ENCODE measurements at regions not wholly inside any gene's neighbourhood (a gene's known extent, or its start where the extent isn't known, plus 50 kb on each side); places are given as distances from the start of the nearest gene placed in this dataset.

- H3K9ac ChIP-seq (ENCODE audit: insufficient read depth, low read depth, low read length), result no peak overlapping the region
- TF ChIP-seq RBAK (CRISPR knock-in tag; IDR thresholded peaks at IDR 0.05) (no peak), ZBTB38 (CRISPR knock-in tag; IDR thresholded peaks at IDR 0.05) (no peak)
- WGBS (ENCODE audit: low lambda C conversion rate), result 15% methylated on average over 5 of the region's 5 CpGs
- H3K4me1 ChIP-seq (ENCODE audit: insufficient read depth, low read length), result no peaks in the 10 kb centered on the region
- no peak overlapping the region for H3K4me2 ChIP-seq (ENCODE audit: low read depth, low read length)
- ChIA-PET POLR2A (no interaction called here), CTCF (ENCODE audit: low intra/inter-chr PET ratio, low total read pairs) (no interaction called here)
- H3K36me3 ChIP-seq (replicated peaks in 1 of 2; ENCODE audit: control insufficient read depth in 1 of 2, insufficient read depth in 2 of 2, low read length in 2 of 2), result no peaks in the 10 kb centered on the region
- intact Hi-C loops (cut with micrococcal nuclease; ENCODE audit: unreplicated experiment) (no loop called here), in situ Hi-C loops (cut with HindIII; ENCODE audit: extremely low pct_ligation_motif_present, low pct_unique_long_range_greater_than_20kb) (no loop called here)
- no peaks in the 10 kb centered on the region for H4K20me1 ChIP-seq (ENCODE audit: insufficient read depth, low read length)
- ATAC-seq (no peak), DNase-seq (ENCODE audit: low spot score) (no peak), FAIRE-seq (no peak)
- no TSS peak for BruUV-seq (replicated peaks)
- no peaks in the 10 kb centered on the region for H3K9me3 ChIP-seq (ENCODE audit: low read length)
- no peaks in the 10 kb centered on the region; a peak in 1 of 5 replicates for H3K27me3 ChIP-seq (ENCODE audit: control insufficient read depth in 1 of 2, insufficient read depth in 2 of 2, low read length in 2 of 2)
- H3K79me2 ChIP-seq (ENCODE audit: insufficient read depth, low read length), result no peaks in the 10 kb centered on the region
- no peak overlapping the region for H3K27ac ChIP-seq (ENCODE audit: extremely low read length, insufficient read depth, low read length)
- no peak overlapping the region for H2AFZ ChIP-seq (ENCODE audit: low read length)
- no peak overlapping the region for H3K4me3 ChIP-seq (replicated peaks in 1 of 3; ENCODE audit: insufficient read depth in 1 of 3, low read depth in 2 of 3, low read length in 3 of 3)
These were observed 207.3 kb upstream of the NR4A3 start for GRCh38 chr9:99614341-99614740.

GRCh38 chr9:99621040-99621439 is 200.6 kb upstream of the NR4A3 start:
- DNase-seq (ENCODE audit: low spot score) (no peak), ATAC-seq (no peak), FAIRE-seq (no peak)
- Histone ChIP-seq H3K4me2 (ENCODE audit: low read depth, low read length) (no peak overlapping the region), H3K9me3 (ENCODE audit: low read length) (no peaks in the 10 kb centered on the region), H3K79me2 (ENCODE audit: insufficient read depth, low read length) (no peaks in the 10 kb centered on the region), H3K27me3 (ENCODE audit: control insufficient read depth in 1 of 2, insufficient read depth in 2 of 2, low read length in 2 of 2) (no peaks in the 10 kb centered on the region), H2AFZ (ENCODE audit: low read length) (no peak overlapping the region), H3K27ac (ENCODE audit: extremely low read length, insufficient read depth, low read length) (no peak overlapping the region), H3K9ac (ENCODE audit: insufficient read depth, low read depth, low read length) (no peak overlapping the region), H3K4me3 (replicated peaks in 1 of 3; ENCODE audit: insufficient read depth in 1 of 3, low read depth in 2 of 3, low read length in 3 of 3) (no peak overlapping the region), H4K20me1 (ENCODE audit: insufficient read depth, low read length) (no peaks in the 10 kb centered on the region), H3K4me1 (ENCODE audit: insufficient read depth, low read length) (no peaks in the 10 kb centered on the region), H3K36me3 (replicated peaks in 1 of 2; ENCODE audit: control insufficient read depth in 1 of 2, insufficient read depth in 2 of 2, low read length in 2 of 2) (no peaks in the 10 kb centered on the region)
- 3% methylated on average over 1 of the region's 1 CpG for WGBS (ENCODE audit: low lambda C conversion rate)
- BruUV-seq (replicated peaks), result no TSS peak
- in situ Hi-C loops (cut with HindIII; ENCODE audit: extremely low pct_ligation_motif_present, low pct_unique_long_range_greater_than_20kb), result no loop called here
- ChIA-PET CTCF (ENCODE audit: low intra/inter-chr PET ratio, low total read pairs) (no interaction called here), POLR2A (no interaction called here)
- intact Hi-C loops (cut with micrococcal nuclease; ENCODE audit: unreplicated experiment), result no loop called here
- TF ChIP-seq NR1H2 (CRISPR knock-in tag; IDR thresholded peaks at IDR 0.05; ENCODE audit: borderline replicate concordance, low read depth), result no peak
- no peak for TF ChIP-seq MED13 (CRISPR knock-in tag; IDR thresholded peaks at IDR 0.05)
- TF ChIP-seq ZNF737 (CRISPR knock-in tag; IDR thresholded peaks at IDR 0.05; ENCODE audit: borderline replicate concordance), result no peak
- TF ChIP-seq ZNF629 (CRISPR knock-in tag; conservative IDR thresholded peaks at IDR 0.05), result no peak
- TF ChIP-seq THAP8 (CRISPR knock-in tag; IDR thresholded peaks at IDR 0.05; ENCODE audit: borderline replicate concordance), result no peak
- no peak for TF ChIP-seq AFF4 (CRISPR knock-in tag; IDR thresholded peaks at IDR 0.05)
- TF ChIP-seq PPARG (CRISPR knock-in tag; conservative IDR thresholded peaks at IDR 0.05), result no peak
- no peak for TF ChIP-seq ZNF18 (CRISPR knock-in tag; IDR thresholded peaks at IDR 0.05; ENCODE audit: insufficient replicate concordance)
- TF ChIP-seq ZNF777 (CRISPR knock-in tag; IDR thresholded peaks at IDR 0.05), result no peak
